HFF-Myc (cell line): ENCODE measurements at regions not wholly inside any gene's neighbourhood (a gene's known extent, or its start where the extent isn't known, plus 50 kb on each side); places are given as distances from the start of the nearest gene placed in this dataset.

Experiments used
- DNase-seq: peaks from one replicate; pipeline ENCODE4 v3.0.0-alpha.2; 2011; ENCODE audit warnings: low read depth; ENCODE audit errors: extremely low read depth
- H3K4me3 ChIP-seq: replicated peaks from 2 replicates; pipeline ENCODE4 v1.5.1; 2011; ENCODE audit warnings: low read depth, mild to moderate bottlenecking, control low read depth, low read length
- CTCF ChIP-seq: IDR thresholded peaks from 2 replicates; pipeline ENCODE4 v1.5.1; 2012; ENCODE audit warnings: mild to moderate bottlenecking, low read depth, low read length, control low read depth; ENCODE audit errors: missing control alignments

DNA sequence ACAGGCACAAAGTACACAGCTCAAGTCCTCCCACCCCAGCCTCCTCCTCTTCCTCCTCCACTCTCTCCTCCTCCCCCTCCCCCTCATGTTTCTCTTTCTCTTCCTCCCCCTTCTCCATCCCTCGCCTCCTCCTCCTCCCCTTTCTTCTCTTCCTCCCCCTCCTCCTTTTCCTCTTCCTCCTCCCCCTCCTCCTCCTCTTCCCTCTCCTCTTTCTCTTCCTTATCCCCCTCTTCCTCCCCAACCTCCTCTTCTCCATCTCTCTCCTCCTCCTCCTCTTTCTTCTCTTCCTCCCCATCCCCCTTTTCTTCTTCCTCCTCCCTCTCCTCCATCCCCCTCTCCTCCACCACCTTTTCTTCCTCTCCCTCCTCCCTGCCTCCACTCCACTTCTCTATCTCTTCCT lies 276.3 kb upstream of the TSHZ3 start:
- no peak for TF ChIP-seq CTCF
- DNase-seq, result no peak
- H3K4me3 ChIP-seq, result no peak overlapping the region

GRCh38 chr19:31626941-31627340 lies 277.7 kb upstream of the TSHZ3 start:
- H3K4me3 ChIP-seq, result no peak overlapping the region
- no peak for DNase-seq
- TF ChIP-seq CTCF, result no peak

DNA sequence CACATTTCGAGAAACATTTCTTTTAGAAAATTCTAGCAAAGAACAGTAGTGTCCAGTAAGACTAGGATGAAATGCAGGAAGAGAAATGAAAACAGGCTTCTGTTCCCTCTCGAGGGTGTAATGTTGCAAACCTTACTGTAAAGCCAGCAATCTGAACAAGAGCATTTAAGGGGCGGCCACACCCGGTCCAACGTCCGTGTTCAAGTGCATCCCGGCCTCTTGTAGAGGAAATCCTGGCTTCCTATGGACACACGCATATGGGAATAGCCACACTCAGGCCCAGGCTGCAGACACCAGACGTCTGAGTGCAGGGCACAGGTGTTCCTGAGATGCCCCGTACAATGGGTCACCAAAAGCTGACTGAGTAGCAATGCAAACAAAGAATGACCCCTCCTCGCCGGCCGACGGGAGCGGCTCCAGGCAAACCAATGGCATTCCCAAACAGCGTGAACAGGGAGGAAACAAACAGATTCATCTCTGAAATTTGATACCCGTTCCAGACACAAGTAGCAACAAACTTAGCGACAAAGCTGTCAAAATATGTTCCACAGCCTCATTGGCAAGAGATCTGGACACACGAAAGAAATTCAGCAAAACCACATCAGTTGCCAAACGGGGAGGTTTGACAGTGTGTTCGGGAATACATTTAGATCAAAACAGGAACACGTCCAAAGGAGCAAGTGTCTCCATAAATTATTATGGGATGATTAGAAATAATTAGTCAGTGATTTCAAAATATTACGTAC lies 278.6 kb upstream of the TSHZ3 start:
- no peak for TF ChIP-seq CTCF
- H3K4me3 ChIP-seq, result no peak overlapping the region
- DNase-seq, result no peak

- H3K4me3 ChIP-seq, result no peak overlapping the region
- no peak for TF ChIP-seq CTCF
- no peak for DNase-seq
Measured at GRCh38 chr19:31629579-31630363, 280.5 kb upstream of the TSHZ3 start.

- TF ChIP-seq CTCF, result no peak
- H3K4me3 ChIP-seq, result no peak overlapping the region
- no peak for DNase-seq
Measured at GRCh38 chr19:31633014-31633413, 283.8 kb upstream of the TSHZ3 start.

DNA sequence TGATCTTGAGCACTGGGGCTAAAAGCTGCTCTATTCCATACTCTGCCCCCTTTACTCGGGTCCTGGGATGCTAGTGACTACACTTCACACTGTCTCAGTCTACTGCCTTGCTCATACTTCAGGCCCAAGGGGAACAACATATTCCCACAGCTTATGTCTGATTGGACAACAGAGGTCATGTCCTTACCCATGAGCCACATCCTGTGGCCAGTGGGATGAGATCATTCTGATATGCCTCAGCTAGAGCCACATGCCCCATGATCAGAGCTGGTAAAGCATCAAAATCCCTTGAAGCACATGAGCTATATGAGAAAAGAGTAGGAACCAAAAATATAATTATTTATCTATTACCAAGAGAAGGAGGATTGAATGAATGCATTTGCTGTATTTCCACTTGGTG lies 290.1 kb upstream of the TSHZ3 start:
- no peak overlapping the region for H3K4me3 ChIP-seq
- no peak for DNase-seq
- no peak for TF ChIP-seq CTCF

GRCh38 chr19:31641591-31641990 lies 292.4 kb upstream of the TSHZ3 start:
- H3K4me3 ChIP-seq, result no peak overlapping the region
- no peak for TF ChIP-seq CTCF
- no peak for DNase-seq
